H9 (cell line): ENCODE measurements at regions not wholly inside any gene's neighbourhood (a gene's known extent, or its start where the extent isn't known, plus 50 kb on each side); places are given as distances from the start of the nearest gene placed in this dataset.

Experiments
- DNase-seq: peaks from one replicate; pipeline ENCODE4 v3.0.0-alpha.2; 2017
- H2AFZ ChIP-seq: one replicate; pipeline ENCODE4 v1.6.1; 2013; ENCODE audit warnings: mild to moderate bottlenecking, low read length, control low read depth, moderate library complexity
- H2AK5ac ChIP-seq: 2 replicates; pipeline ENCODE4 v1.6.1; 2013; ENCODE audit warnings: low read length, control low read depth, mixed read lengths; ENCODE audit not compliant: insufficient read length
- H2BK120ac ChIP-seq: one replicate; pipeline ENCODE4 v1.6.1; 2013; ENCODE audit warnings: low read depth, mild to moderate bottlenecking, low read length, control low read depth, inconsistent platforms; ENCODE audit not compliant: poor library complexity, severe bottlenecking
- H2BK12ac ChIP-seq: 2 replicates; pipeline ENCODE4 v1.6.1; 2013; ENCODE audit warnings: low read length, control low read depth, mixed read lengths, low read depth; ENCODE audit not compliant: insufficient read length
- H2BK15ac ChIP-seq: 2 replicates; pipeline ENCODE4 v1.6.1; 2013; ENCODE audit warnings: low read depth, low read length, control low read depth
- H2BK20ac ChIP-seq: one replicate; pipeline ENCODE4 v1.6.1; 2013; ENCODE audit warnings: low read depth, mild to moderate bottlenecking, low read length, control low read depth, inconsistent platforms; ENCODE audit not compliant: poor library complexity, severe bottlenecking
- H2BK5ac ChIP-seq: 2 replicates; pipeline ENCODE4 v1.6.1; 2013; ENCODE audit warnings: low read length, control low read depth, mixed read lengths; ENCODE audit not compliant: insufficient read length
- H3K14ac ChIP-seq: 2 replicates; pipeline ENCODE4 v1.6.1; 2013; ENCODE audit warnings: low read length, control low read depth; ENCODE audit not compliant: insufficient read depth
- H3K18ac ChIP-seq: 2 replicates; pipeline ENCODE4 v1.6.1; 2013; ENCODE audit warnings: low read depth, mild to moderate bottlenecking, mixed read lengths, low read length, control low read depth; ENCODE audit not compliant: insufficient read length
- H3K23ac ChIP-seq: 2 replicates; pipeline ENCODE4 v1.6.1; 2013; ENCODE audit warnings: low read length, control low read depth, mixed read lengths, low read depth; ENCODE audit not compliant: insufficient read length
- H3K23me2 ChIP-seq: 2 replicates; pipeline ENCODE4 v1.6.1; 2013; ENCODE audit warnings: low read depth, mild to moderate bottlenecking, mixed read lengths, low read length, control low read depth; ENCODE audit not compliant: insufficient read length, poor library complexity, severe bottlenecking
- H3K27ac ChIP-seq: 2 replicates; pipeline ENCODE4 v1.5.1; 2013; ENCODE audit warnings: low read length, control low read depth, mixed read lengths, low read depth; ENCODE audit not compliant: insufficient read length
- H3K27me3 ChIP-seq: 2 replicates; pipeline ENCODE4 v1.6.1; 2013; ENCODE audit warnings: low read length, control low read depth, inconsistent platforms; ENCODE audit not compliant: insufficient read depth
- H3K4ac ChIP-seq: 2 replicates; pipeline ENCODE4 v1.6.1; 2013; ENCODE audit warnings: low read depth, mild to moderate bottlenecking, control low read depth, inconsistent platforms, low read length, moderate library complexity
- H3K4me1 ChIP-seq: 2 replicates; pipeline ENCODE4 v1.6.1; 2013; ENCODE audit warnings: low read length, control low read depth, inconsistent platforms; ENCODE audit not compliant: insufficient read depth
- H3K4me2 ChIP-seq: 2 replicates; pipeline ENCODE4 v1.6.1; 2013; ENCODE audit warnings: low read length, control low read depth, mixed read lengths; ENCODE audit not compliant: insufficient read length, insufficient read depth
- H3K56ac ChIP-seq: 2 replicates; pipeline ENCODE4 v1.6.1; 2013; ENCODE audit warnings: low read depth, mild to moderate bottlenecking, mixed read lengths, low read length, control low read depth; ENCODE audit not compliant: insufficient read length
- H3K79me1 ChIP-seq: 2 replicates; pipeline ENCODE4 v1.6.1; 2013; ENCODE audit warnings: low read depth, mild to moderate bottlenecking, moderate library complexity, low read length, control low read depth, inconsistent platforms; ENCODE audit not compliant: insufficient read depth, poor library complexity, severe bottlenecking
- H3K79me2 ChIP-seq: 2 replicates; pipeline ENCODE4 v1.6.1; 2013; ENCODE audit warnings: low read length, control low read depth, inconsistent platforms; ENCODE audit not compliant: insufficient read depth
- H3K9ac ChIP-seq: 2 replicates; pipeline ENCODE4 v1.6.1; 2013; ENCODE audit warnings: low read length, control low read depth, mixed read lengths; ENCODE audit not compliant: insufficient read length; ENCODE audit errors: extremely low read depth
- H3K9me3 ChIP-seq: one replicate; pipeline ENCODE4 v1.6.1; 2013; ENCODE audit warnings: low read depth, low read length, inconsistent platforms; ENCODE audit not compliant: control insufficient read depth
- H3T11ph ChIP-seq: one replicate; pipeline ENCODE4 v1.6.1; 2013; ENCODE audit warnings: mild to moderate bottlenecking, low read length, control low read depth, inconsistent platforms
- H4K20me1 ChIP-seq: one replicate; pipeline ENCODE4 v1.6.1; 2013; ENCODE audit not compliant: control insufficient read depth, insufficient read length, insufficient read depth
- H4K5ac ChIP-seq: 2 replicates; pipeline ENCODE4 v1.6.1; 2013; ENCODE audit warnings: low read depth, mild to moderate bottlenecking, mixed read lengths, low read length, control low read depth; ENCODE audit not compliant: insufficient read length
- H4K8ac ChIP-seq: replicated peaks from 2 replicates; pipeline ENCODE4 v1.6.1; 2013; ENCODE audit warnings: low read length, control low read depth, mixed read lengths, low read depth; ENCODE audit not compliant: insufficient read length
- H4K91ac ChIP-seq: 2 replicates; pipeline ENCODE4 v1.6.1; 2013; ENCODE audit warnings: low read depth, mild to moderate bottlenecking, moderate library complexity, mixed read lengths, low read length, control low read depth; ENCODE audit not compliant: insufficient read length
- H3K27ac Mint-ChIP-seq, 3 experiments: 2 replicates in 2 of 3; 3 replicates in 1 of 3; pipeline ENCODE4 v1.8.0; 2020 to 2021; ENCODE audit warnings: mixed read lengths in 3 of 3, mild to moderate bottlenecking in 1 of 3, moderate library complexity in 1 of 3
- H3K27me3 Mint-ChIP-seq: 2 replicates; pipeline ENCODE4 v1.8.0; 2021; ENCODE audit warnings: low read depth, mild to moderate bottlenecking, moderate library complexity, mixed read lengths
- H3K36me3 Mint-ChIP-seq, 3 experiments: 2 replicates in 2 of 3; 3 replicates in 1 of 3; pipeline ENCODE4 v1.8.0; 2020 to 2021; ENCODE audit warnings: low read depth in 3 of 3, mixed read lengths in 3 of 3; ENCODE audit not compliant: insufficient read depth in 1 of 3
- H3K4me1 Mint-ChIP-seq, 2 experiments: 2 replicates each; pipeline ENCODE4 v1.8.0; 2020; ENCODE audit warnings: mixed read lengths in 2 of 2
- H3K4me3 Mint-ChIP-seq, 2 experiments: 2 replicates in 1 of 2; 3 replicates in 1 of 2; pipeline ENCODE4 v1.8.0; 2020 to 2021; ENCODE audit warnings: mild to moderate bottlenecking in 2 of 2, mixed read lengths in 2 of 2, moderate library complexity in 1 of 2
- H3K9me3 Mint-ChIP-seq, 2 experiments: 2 replicates in 1 of 2; 3 replicates in 1 of 2; pipeline ENCODE4 v1.8.0; 2020; ENCODE audit warnings: mild to moderate bottlenecking in 2 of 2, mixed read lengths in 2 of 2, moderate library complexity in 1 of 2
- CTCF ChIP-seq: fragments of 200-600 bp; sonication (generic); conservative IDR thresholded peaks from 3 replicates; pipeline ENCODE4 v1.8.0; 2021; ENCODE audit warnings: antibody characterized with exemption, mild to moderate bottlenecking
- WGBS: extraction: QIAGEN DNeasy Blood & Tissue Kit; methylation state at CpG from one replicate; pipeline ENCODE4 v1.1.7; 2013; ENCODE audit warnings: missing lambda C conversion rate, low lambda C conversion rate, mixed read lengths; ENCODE audit not compliant: insufficient read length; ENCODE audit errors: extremely low coverage; 5-methylcytosine and 5-hydroxymethylcytosine counted together

DNA sequence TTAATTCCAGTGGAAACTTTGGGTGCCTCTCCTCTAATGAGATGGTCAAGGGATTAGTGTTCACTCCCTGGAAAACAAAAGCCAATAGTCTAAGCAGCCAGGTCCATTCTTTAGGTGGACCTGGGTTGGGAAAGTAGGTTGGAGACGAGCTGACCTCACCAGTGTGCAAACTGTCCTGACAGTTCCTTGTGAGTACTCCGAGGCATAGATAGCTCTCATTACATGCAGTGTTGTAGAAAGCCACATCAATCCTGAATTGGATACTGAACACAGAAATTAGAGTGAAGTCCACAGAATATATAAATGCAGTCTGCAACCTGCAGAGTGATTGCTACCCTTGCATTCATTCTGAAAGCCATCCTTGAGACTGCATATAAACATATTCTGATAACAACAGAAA lies 675.1 kb upstream of the CXADR start:
- Histone ChIP-seq H3K56ac (no peak overlapping the region), H3K79me1 (no peaks in the 10 kb centered on the region), H2BK5ac (no peak overlapping the region), H3K27me3 (no peaks in the 10 kb centered on the region), H4K5ac (no peak overlapping the region), H3K14ac (no peak overlapping the region), H3K23ac (no peak overlapping the region), H3K4me2 (no peak overlapping the region), H3K9me3 (no peaks in the 10 kb centered on the region), H3K4ac (no peak overlapping the region), H4K20me1 (no peaks in the 10 kb centered on the region), H2BK20ac (no peak overlapping the region), H2BK120ac (no peak overlapping the region), H4K8ac (no peak overlapping the region), H2AFZ (no peak overlapping the region), H2AK5ac (no peak overlapping the region), H3K23me2 (no peaks in the 10 kb centered on the region), H4K91ac (no peak overlapping the region), H3K4me1 (no peaks in the 10 kb centered on the region; the same call in 1 of the 2 replicates), H3K27ac (no peak overlapping the region), H3T11ph (no peak overlapping the region), H2BK15ac (no peak overlapping the region), H2BK12ac (no peak overlapping the region), H3K18ac (no peak overlapping the region), H3K79me2 (no peaks in the 10 kb centered on the region), H3K9ac (no peak overlapping the region)
- DNase-seq = no peak
- H3K27ac Mint-ChIP-seq = no peak overlapping the region
- no peak overlapping the region for H3K4me3 Mint-ChIP-seq
- H3K9me3 Mint-ChIP-seq = no peaks in the 10 kb centered on the region
- no peak for TF ChIP-seq CTCF
- peaks cover 11 to 21% of the 10 kb centered on the region in 2 experiments for H3K4me1 Mint-ChIP-seq
- WGBS = no CpG with 5 or more reads among the region's 2 CpGs
- H3K27me3 Mint-ChIP-seq = no peaks in the 10 kb centered on the region
- H3K36me3 Mint-ChIP-seq = no peaks in the 10 kb centered on the region
